GM18870 (cell line): ENCODE measurements at regions not wholly inside any gene's neighbourhood (a gene's known extent, or its start where the extent isn't known, plus 50 kb on each side); places are given as distances from the start of the nearest gene placed in this dataset.
"Not testable (repeated sequence)": the region's sequence is repeated elsewhere in the genome, so short reads cannot be mapped to it uniquely, and the experiment has no call there.

Source experiments
- ATAC-seq: cut with Tn5 transposase; IDR thresholded peaks from one replicate; pipeline ENCODE4 v1.9.1; 2021; ENCODE audit warnings: moderate library complexity; ENCODE audit not compliant: unreplicated experiment

DNA sequence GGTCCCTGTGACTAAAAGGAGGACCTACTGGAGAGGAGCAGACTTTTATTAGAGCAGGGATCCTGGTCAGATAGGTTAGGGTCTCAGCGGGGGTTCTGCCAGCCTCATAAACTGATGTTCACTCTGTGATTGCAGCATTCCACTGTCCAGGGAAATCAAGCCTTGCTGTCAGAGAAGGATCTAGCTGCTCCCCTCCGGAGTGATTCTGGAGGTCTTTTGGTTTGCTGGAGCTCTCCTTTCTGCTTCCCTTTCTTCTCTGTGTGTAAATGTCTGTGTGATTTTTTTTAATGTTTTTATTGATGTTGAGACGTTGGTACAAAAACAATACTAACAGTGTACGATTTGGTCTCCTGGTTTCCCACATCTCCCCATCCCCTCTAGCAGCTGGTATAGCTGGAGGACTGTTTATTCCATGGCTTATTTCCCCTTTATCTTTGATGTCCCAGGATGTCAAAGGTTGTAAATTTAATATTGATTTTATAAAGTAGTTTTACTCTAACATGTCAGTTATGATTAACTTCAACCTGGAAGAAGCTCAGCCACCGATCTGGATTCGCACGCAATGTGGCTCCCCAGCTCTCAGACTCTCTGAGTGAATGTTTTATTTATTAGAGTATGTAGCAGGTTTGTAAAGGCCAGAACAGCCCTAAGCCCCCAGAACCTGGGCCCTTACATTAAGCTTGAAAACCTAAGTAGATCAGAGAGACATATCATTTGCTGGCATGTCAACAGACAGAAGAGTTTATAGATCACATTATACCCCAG is 202.3 kb upstream of the G2E3 start:
- ATAC-seq: no peak

- no peak for ATAC-seq
Observed at GRCh38 chr14:30357791-30358190, 201.2 kb upstream of the G2E3 start.

GRCh38 chr14:30362369-30363218 is 196.4 kb upstream of the G2E3 start:
- no peak for ATAC-seq

- not testable (repeated sequence) for ATAC-seq
Observed at GRCh38 chr14:30363219-30363880, 195.6 kb upstream of the G2E3 start.

DNA sequence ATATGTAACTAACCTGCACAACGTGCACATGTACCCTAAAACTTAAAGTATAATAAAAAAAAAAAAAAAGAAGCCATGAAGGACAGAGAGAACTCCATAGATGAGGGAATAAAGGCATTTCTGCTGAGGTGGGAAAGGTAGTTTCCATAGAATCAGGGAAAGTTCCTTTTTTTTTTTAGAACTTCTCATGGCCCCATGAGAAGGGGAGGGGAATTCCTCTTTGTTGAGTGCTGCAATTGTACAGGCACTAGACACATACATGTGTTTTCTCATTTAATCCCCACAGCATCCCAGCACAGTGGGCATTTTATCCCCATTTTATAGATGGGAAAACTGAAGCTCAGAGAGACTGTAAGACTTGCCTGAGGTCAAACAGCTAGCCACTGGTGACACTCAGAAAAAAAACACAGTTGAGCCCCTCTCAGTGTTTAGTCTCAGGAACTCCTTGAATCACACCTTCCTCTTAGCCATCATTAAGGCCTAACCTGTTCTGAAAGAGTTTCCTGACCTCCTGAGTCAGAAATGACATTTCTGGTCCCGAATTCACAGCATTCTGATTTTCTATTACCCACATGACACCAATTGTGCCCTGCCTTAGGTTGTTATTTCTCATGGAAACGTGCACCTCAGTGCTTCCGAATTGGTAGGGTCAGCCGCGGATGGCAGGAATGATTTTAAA is 189.3 kb upstream of the G2E3 start:
- no peak for ATAC-seq

DNA sequence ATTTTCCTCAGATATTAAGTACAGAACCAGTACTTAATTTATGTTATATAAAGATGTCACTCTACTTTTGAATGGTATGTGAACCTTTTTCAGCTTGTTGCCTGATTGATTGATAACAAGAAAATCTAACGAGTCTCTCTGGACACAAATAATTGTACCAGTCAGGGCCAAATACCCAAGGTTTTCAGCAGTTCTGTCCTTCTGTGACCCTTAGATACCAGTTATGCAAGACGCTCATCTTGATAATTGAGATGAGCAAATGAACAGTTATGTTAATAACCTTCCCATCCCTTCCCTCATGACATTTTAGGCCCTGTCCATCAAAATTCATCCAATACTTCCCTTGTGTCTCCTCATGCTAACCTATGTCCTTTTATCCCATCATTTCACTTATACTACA is 185.9 kb upstream of the G2E3 start:
- ATAC-seq: no peak

- no peak for ATAC-seq
Observed at GRCh38 chr14:30373526-30373925, 185.4 kb upstream of the G2E3 start.

DNA sequence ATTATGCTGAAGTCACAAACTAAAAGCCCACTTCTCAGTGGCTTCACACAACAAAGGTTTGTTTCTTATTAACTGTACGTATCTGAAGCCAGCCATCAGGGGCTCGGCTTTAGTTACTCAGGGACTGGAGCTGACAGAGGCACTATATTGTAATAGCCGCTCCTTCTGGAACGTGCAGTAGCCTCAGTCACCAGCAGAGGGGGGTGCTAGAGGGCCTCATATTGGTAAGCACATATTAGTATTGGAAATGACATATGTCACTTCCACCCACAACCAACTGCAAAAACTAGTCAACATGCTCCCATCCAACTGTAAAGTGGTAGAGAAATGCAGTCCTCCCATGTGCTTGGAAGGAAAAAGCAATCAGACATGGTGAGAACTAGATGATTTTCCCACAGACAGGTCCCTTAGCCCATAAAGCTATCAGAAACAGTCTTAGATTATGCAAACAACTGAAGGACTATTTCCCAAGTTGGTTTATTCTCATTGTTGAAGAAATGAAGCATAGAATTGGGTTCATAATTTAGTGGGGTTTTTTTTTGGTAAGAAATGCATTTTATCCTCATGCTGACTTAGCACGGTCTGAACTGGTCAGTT is 183.6 kb upstream of the G2E3 start:
- peak; percentile 96 for ATAC-seq

DNA sequence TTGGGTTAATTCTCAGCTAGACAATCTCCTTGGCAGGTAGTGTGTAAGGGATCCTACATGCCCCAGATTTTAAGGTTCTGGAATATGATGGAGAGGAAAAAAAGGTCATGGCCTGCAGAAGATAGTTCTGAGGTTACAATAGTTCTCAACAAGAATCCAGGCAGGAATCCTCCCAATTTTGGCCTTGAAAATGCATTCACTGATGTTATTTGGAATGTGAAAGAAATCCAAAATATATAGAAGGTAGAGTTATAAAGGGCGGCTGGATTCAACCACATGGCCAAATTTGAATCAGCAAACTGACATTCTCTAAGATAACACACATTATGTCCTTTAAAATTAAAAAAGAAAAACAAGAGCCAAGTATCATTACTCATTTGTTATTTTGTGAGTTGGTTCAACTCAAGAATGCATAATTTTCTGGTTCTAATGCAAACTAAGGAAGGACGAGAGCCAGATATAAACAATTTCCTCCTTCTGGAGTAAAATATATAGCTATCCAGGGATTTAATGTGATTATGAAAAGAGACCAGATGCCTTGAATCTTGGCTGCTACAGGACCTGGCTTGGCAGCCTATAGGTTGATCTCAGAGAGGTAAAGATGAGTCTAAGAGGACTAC is 177.0 kb upstream of the G2E3 start:
- no peak for ATAC-seq

DNA sequence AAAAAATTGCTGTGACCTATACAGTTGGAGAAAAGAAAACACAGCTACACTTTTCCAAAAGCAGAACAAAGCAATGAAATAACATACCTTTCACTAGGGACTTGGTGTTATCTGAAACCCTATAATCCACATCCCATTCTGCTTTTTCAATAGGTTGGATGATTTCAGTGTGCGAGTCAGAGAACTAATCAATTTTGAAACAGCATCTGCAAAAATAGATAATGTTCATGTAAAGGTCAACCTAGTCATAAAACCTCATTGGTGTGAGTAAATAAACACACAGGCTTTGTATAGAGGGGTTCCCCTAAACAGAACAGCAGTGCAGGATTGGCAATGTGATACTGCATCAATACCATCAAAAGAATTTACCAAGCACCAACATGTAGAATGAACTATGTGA is 173.0 kb upstream of the G2E3 start:
- no peak for ATAC-seq

GRCh38 chr14:30387871-30388270 is 171.1 kb upstream of the G2E3 start:
- ATAC-seq: no peak

- no peak for ATAC-seq
Observed at GRCh38 chr14:30389134-30389876, 169.7 kb upstream of the G2E3 start.

GRCh38 chr14:30389877-30390385 is 169.0 kb upstream of the G2E3 start:
- ATAC-seq: no peak

DNA sequence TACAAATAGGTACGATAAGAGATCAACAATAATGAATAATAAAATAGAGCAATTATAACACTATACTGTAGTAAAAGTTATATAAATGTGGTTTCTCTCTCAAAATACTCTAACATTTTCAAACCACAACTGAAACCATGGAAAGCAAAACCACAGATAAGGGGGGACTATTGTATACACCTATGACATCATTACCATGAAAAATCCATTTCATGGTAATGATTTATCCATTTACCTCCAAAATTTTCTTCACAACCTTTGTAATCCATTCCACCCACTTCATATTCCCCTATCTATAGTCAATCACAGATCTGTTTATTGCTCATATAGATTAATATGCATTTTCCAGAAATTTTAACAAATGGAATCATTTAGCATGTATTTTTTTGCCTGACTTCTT is 163.9 kb upstream of the G2E3 start:
- no peak for ATAC-seq

GRCh38 chr14:30402846-30403245 is 156.1 kb upstream of the G2E3 start:
- no peak for ATAC-seq

GRCh38 chr14:30403791-30404190 is 155.2 kb upstream of the G2E3 start:
- no peak for ATAC-seq

DNA sequence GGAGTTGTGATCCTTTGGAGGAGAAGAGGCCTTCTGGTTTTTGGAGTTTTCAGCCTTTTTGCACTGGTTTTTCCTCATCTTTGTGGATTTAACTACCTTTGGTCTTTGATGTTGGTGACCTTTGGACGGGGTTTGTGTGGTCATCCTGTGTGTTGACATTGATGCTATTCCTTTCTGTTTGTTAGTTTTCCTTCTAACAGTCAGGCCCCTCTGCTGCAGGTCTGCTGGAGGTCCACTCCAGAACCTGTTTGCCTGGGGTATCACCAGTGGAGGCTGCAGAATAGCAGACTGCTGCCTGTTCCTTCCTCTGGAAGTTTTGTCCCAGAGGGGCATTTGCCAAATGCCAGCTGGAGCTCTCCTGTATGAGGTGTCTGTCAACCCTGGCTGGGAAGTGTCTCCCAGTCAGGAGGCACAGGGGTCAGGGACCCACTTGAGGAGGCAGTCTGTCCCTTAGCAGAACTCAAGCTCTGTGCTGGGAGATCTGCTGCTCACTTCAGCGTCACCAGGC is 149.4 kb upstream of the G2E3 start:
- not testable (repeated sequence) for ATAC-seq

DNA sequence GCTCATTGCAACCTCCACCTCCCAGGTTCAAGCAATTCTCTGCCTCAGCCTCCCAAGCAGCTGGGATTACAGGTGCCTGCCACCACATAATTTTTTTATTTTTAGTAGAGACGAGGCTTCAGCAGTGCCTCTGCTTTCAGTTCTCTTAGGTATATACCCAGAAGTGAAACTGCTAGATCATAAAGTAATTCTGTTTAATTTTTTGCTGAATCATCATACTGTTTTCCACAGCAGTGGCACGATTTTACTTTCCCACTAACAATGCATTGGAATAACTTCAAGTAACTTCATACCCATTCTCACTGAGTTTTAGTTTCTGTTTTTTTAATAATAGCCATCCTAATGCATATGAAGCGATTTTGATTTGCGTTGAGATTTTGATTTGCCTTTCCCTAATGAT is 148.0 kb upstream of the G2E3 start:
- ATAC-seq: no peak

DNA sequence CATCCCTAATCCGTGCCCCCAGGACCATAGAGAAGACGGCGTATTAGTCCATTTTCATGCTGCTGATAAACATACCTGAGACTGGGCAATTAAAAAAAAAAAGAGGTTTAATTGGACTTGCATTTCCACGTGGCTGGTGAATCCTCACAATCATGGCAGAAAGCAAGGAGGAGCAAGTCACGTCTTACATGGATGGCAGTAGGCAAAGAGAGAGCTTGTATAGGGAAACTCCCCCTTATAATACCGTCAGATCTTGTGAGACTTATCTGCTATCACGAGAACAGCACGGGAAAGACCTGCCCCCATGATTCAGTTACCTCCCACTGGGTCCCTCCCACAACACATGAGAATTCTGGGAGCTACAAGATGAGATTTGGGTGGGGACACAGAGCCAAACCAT is 145.8 kb upstream of the G2E3 start:
- not testable (repeated sequence) for ATAC-seq
